ENCODE measurements at regions not wholly inside any gene's neighbourhood (a gene's known extent, or its start where the extent isn't known, plus 50 kb on each side); places are given as distances from the start of the nearest gene placed in this dataset.
"Not testable (repeated sequence)": the region's sequence is repeated elsewhere in the genome, so short reads cannot be mapped to it uniquely, and the experiment has no call there.

- peaks cover 23 to 49% of the 10 kb centered on the region in 2 donors for H3K36me3 ChIP-seq (replicated peaks in 1 of 2; ENCODE audit: control insufficient read depth in 1 of 2, insufficient read depth in 2 of 2, low read length in 2 of 2)
These were observed 63.8 kb downstream of the CLEC18A start for GRCh38 chr16:70014915-70015314.

GRCh38 chr16:70016751-70017150, 65.6 kb downstream of the CLEC18A start:
- WGBS (ENCODE audit: insufficient coverage), result 40% methylated on average over 2 of the region's 5 CpGs
- H3K4me2 ChIP-seq (replicated peaks; ENCODE audit: extremely low read depth, low read length, poor library complexity, severe bottlenecking); H3K9me3 ChIP-seq (replicated peaks in 1 of 2; ENCODE audit: control insufficient read depth in 1 of 2, insufficient read depth in 1 of 2, low read length in 2 of 2); H4K20me1 ChIP-seq (ENCODE audit: insufficient read depth, low read length); H3K4me1 ChIP-seq (ENCODE audit: control insufficient read depth in 1 of 2, insufficient read depth in 2 of 2, low read length in 2 of 2); H3K27me3 Mint-ChIP-seq (ENCODE audit: low read depth in 3 of 3); H3K9me3 Mint-ChIP-seq; H3K79me2 ChIP-seq (ENCODE audit: insufficient read depth, low read length); intact Hi-C loops (cut with micrococcal nuclease); H3K4me3 ChIP-seq (replicated peaks in 1 of 3; ENCODE audit: low read depth in 2 of 3, low read length in 3 of 3); H3K27ac ChIP-seq (ENCODE audit: low read depth in 1 of 2, low read length in 2 of 2); H3K4me3 Mint-ChIP-seq; H3K27me3 ChIP-seq (ENCODE audit: control insufficient read depth in 2 of 2, insufficient read depth in 2 of 2, low read length in 2 of 2); H2AFZ ChIP-seq (ENCODE audit: insufficient read depth, low read depth, low read length, poor library complexity, severe bottlenecking); H3K27ac Mint-ChIP-seq; H3K9ac ChIP-seq (ENCODE audit: insufficient read depth, low read length, poor library complexity, severe bottlenecking); H3K4me1 Mint-ChIP-seq: not testable (repeated sequence)
- peak in 1 of 3 donors; percentile 5 for DNase-seq
- peaks cover 29 to 64% of the 10 kb centered on the region in 2 donors for H3K36me3 ChIP-seq (replicated peaks in 1 of 2; ENCODE audit: control insufficient read depth in 1 of 2, insufficient read depth in 2 of 2, low read length in 2 of 2)
- H3K36me3 Mint-ChIP-seq, result peaks cover 65 to 85% of the 10 kb centered on the region in 2 donors

More at GRCh38 chr16:70014915-70015314, 63.8 kb downstream of the CLEC18A start:
- H3K9ac ChIP-seq (ENCODE audit: insufficient read depth, low read length, poor library complexity, severe bottlenecking); H2AFZ ChIP-seq (ENCODE audit: insufficient read depth, low read depth, low read length, poor library complexity, severe bottlenecking); H3K9me3 ChIP-seq (replicated peaks in 1 of 2; ENCODE audit: control insufficient read depth in 1 of 2, insufficient read depth in 1 of 2, low read length in 2 of 2); DNase-seq; H3K4me1 Mint-ChIP-seq; H3K27me3 ChIP-seq (ENCODE audit: control insufficient read depth in 2 of 2, insufficient read depth in 2 of 2, low read length in 2 of 2); intact Hi-C loops (cut with micrococcal nuclease); H3K4me3 Mint-ChIP-seq; H3K4me3 ChIP-seq (replicated peaks in 1 of 3; ENCODE audit: low read depth in 2 of 3, low read length in 3 of 3); H3K27ac Mint-ChIP-seq; H4K20me1 ChIP-seq (ENCODE audit: insufficient read depth, low read length); H3K4me2 ChIP-seq (replicated peaks; ENCODE audit: extremely low read depth, low read length, poor library complexity, severe bottlenecking); H3K4me1 ChIP-seq (ENCODE audit: control insufficient read depth in 1 of 2, insufficient read depth in 2 of 2, low read length in 2 of 2); H3K9me3 Mint-ChIP-seq; H3K79me2 ChIP-seq (ENCODE audit: insufficient read depth, low read length); H3K27ac ChIP-seq (ENCODE audit: low read depth in 1 of 2, low read length in 2 of 2); H3K27me3 Mint-ChIP-seq (ENCODE audit: low read depth in 3 of 3): not testable (repeated sequence)
- H3K36me3 Mint-ChIP-seq, result peaks cover 65 to 82% of the 10 kb centered on the region in 2 donors
- WGBS (ENCODE audit: insufficient coverage), result no CpG with 5 or more reads among the region's 6 CpGs

- Mint-ChIP-seq H3K27ac (no peak overlapping the region), H3K36me3 (peaks cover 64 to 80% of the 10 kb centered on the region in 2 donors), H3K4me3 (no peak overlapping the region), H3K9me3 (no peaks in the 10 kb centered on the region), H3K27me3 (ENCODE audit: low read depth in 3 of 3) (peaks cover 0 to 2% (median 0%) of the 10 kb centered on the region in 3 donors), H3K4me1 (no peaks in the 10 kb centered on the region)
- TF ChIP-seq CTCF (IDR thresholded peaks at IDR 0.05), result no peak
- no peaks in the 10 kb centered on the region for H3K79me2 ChIP-seq (ENCODE audit: insufficient read depth, low read length)
- DNase-seq, result no peak
- no peaks in the 10 kb centered on the region for H4K20me1 ChIP-seq (ENCODE audit: insufficient read depth, low read length)
- intact Hi-C loops (cut with micrococcal nuclease), result no loop called here
- H3K4me1 ChIP-seq (ENCODE audit: control insufficient read depth in 1 of 2, insufficient read depth in 2 of 2, low read length in 2 of 2), result no peaks in the 10 kb centered on the region
- no peak overlapping the region for H3K9ac ChIP-seq (ENCODE audit: insufficient read depth, low read length, poor library complexity, severe bottlenecking)
- H2AFZ ChIP-seq (ENCODE audit: insufficient read depth, low read depth, low read length, poor library complexity, severe bottlenecking), result no peak overlapping the region
- no peak overlapping the region for H3K4me3 ChIP-seq (replicated peaks in 1 of 3; ENCODE audit: low read depth in 2 of 3, low read length in 3 of 3)
- peaks cover 34 to 61% of the 10 kb centered on the region in 2 donors for H3K36me3 ChIP-seq (replicated peaks in 1 of 2; ENCODE audit: control insufficient read depth in 1 of 2, insufficient read depth in 2 of 2, low read length in 2 of 2)
- WGBS (ENCODE audit: insufficient coverage), result 20% methylated on average over 4 of the region's 6 CpGs
- H3K9me3 ChIP-seq (replicated peaks in 1 of 2; ENCODE audit: control insufficient read depth in 1 of 2, insufficient read depth in 1 of 2, low read length in 2 of 2), result no peaks in the 10 kb centered on the region
- no peak overlapping the region for H3K27ac ChIP-seq (ENCODE audit: low read depth in 1 of 2, low read length in 2 of 2)
- no peak overlapping the region for H3K4me2 ChIP-seq (replicated peaks; ENCODE audit: extremely low read depth, low read length, poor library complexity, severe bottlenecking)
- H3K27me3 ChIP-seq (ENCODE audit: control insufficient read depth in 2 of 2, insufficient read depth in 2 of 2, low read length in 2 of 2), result no peaks in the 10 kb centered on the region
These were observed 67.1 kb downstream of the CLEC18A start for GRCh38 chr16:70018254-70018653.

- H3K4me2 ChIP-seq (replicated peaks; ENCODE audit: extremely low read depth, low read length, poor library complexity, severe bottlenecking); H3K4me3 ChIP-seq (replicated peaks in 1 of 3; ENCODE audit: low read depth in 2 of 3, low read length in 3 of 3); H3K4me1 Mint-ChIP-seq; H3K79me2 ChIP-seq (ENCODE audit: insufficient read depth, low read length); intact Hi-C loops (cut with micrococcal nuclease); H3K27me3 ChIP-seq (ENCODE audit: control insufficient read depth in 2 of 2, insufficient read depth in 2 of 2, low read length in 2 of 2); H3K27me3 Mint-ChIP-seq (ENCODE audit: low read depth in 3 of 3); H2AFZ ChIP-seq (ENCODE audit: insufficient read depth, low read depth, low read length, poor library complexity, severe bottlenecking); H3K4me3 Mint-ChIP-seq; H3K9me3 Mint-ChIP-seq; H3K4me1 ChIP-seq (ENCODE audit: control insufficient read depth in 1 of 2, insufficient read depth in 2 of 2, low read length in 2 of 2); H3K9ac ChIP-seq (ENCODE audit: insufficient read depth, low read length, poor library complexity, severe bottlenecking); H3K9me3 ChIP-seq (replicated peaks in 1 of 2; ENCODE audit: control insufficient read depth in 1 of 2, insufficient read depth in 1 of 2, low read length in 2 of 2); H4K20me1 ChIP-seq (ENCODE audit: insufficient read depth, low read length); DNase-seq; H3K27ac ChIP-seq (ENCODE audit: low read depth in 1 of 2, low read length in 2 of 2): not testable (repeated sequence)
- no CpG with 5 or more reads among the region's 5 CpGs for WGBS (ENCODE audit: insufficient coverage)
- H3K27ac Mint-ChIP-seq, result peak overlapping the region in 1 of 7 donors; percentile 73
- peaks cover 41 to 65% of the 10 kb centered on the region in 2 donors for H3K36me3 Mint-ChIP-seq
- peaks cover 27 to 44% of the 10 kb centered on the region in 2 donors for H3K36me3 ChIP-seq (replicated peaks in 1 of 2; ENCODE audit: control insufficient read depth in 1 of 2, insufficient read depth in 2 of 2, low read length in 2 of 2)
These were observed 72.1 kb downstream of the CLEC18A start for GRCh38 chr16:70023207-70023606.
